IPS-NIHi11 (cell line): ENCODE measurements at regions not wholly inside any gene's neighbourhood (a gene's known extent, or its start where the extent isn't known, plus 50 kb on each side); places are given as distances from the start of the nearest gene placed in this dataset.
A peak's percentile ranks its signal among the peaks of the same experiment; 100 is the strongest.

Experiments
- DNase-seq: peaks from one replicate; pipeline ENCODE4 v3.0.0; 2012; ENCODE audit warnings: mixed read lengths, low spot score

DNA sequence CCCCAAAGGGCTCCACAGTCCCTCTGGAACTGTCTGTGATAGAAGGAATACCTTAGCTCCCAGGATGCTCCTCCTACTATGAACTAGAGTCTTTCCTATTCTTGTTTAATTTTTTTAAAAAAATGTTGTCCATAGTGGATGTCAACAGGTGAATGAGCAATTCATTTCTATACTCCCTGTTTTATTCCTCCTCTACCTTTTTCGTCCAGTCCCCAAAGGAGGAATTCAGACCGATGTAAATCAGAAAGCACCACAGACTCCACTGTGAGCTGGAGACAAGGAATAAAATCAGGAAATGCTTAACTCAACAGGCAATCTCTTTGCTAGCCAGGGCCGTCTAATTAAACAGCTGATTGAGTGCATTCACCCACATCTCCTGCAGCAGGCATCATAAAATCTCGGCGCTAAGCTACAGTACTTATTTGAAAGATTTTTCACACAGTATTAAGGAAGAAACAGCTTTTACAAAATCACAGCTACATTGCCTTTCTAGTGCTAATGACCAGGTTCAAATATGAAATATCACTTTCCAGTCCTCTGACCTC lies 381.6 kb downstream of the SIPA1L2 start:
- no peak for DNase-seq

DNA sequence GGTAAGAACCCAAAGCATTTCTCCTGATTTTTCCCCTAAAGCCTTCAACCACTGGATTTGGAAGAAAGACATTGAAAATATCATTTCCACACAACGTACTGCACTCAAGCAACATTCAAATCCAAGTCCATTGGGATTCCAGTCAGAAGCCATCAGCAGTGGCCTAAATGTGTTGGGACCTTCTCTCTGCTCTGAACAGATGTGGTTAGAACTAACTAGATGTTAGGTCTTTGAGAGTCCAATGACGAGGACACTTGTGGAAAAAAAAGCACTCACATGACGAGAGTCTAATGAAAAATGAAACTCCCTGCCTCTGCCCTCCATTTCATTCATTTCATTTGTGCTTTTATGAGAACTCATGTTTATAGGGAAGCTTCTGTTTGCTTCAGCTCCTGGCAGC lies 382.3 kb downstream of the SIPA1L2 start:
- DNase-seq, result no peak

DNA sequence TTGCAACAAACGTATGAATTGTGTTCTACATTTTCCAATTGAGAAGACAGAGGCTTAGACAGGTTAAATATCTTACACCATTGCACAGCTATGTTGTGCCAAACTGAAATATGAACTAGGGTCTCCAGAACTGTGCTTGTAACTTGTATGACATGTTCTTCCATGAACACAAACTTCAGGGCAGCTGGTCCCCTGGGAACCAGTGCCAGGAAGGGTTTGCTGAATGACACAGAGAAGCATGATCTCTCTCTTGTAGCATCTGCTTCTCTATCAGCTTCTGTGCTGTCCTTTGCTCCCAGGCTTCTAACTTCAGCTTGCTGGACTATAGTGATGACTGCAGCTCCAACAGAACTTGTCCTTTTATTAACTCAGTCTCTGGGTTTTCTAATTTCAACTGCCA lies 385.5 kb downstream of the SIPA1L2 start:
- no peak for DNase-seq

DNA sequence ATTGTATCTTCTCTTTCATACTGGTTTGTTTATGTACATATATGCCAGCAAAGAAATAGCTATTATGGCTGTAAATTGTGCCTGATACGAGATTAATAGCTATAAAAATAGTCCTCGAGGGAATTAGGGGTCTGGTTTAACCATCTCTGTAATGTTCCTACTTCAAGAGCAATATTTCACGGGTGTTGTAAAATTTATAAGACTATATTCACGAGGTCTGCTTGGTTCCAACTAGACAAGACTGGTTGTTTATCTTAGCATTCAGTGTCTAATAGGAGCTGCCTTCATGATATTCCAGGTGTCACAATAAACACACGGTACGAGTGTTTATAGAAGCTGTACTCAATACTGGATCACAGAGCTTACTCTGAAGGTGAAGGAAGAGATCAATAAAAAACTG lies 389.9 kb downstream of the SIPA1L2 start:
- DNase-seq, result no peak

DNA sequence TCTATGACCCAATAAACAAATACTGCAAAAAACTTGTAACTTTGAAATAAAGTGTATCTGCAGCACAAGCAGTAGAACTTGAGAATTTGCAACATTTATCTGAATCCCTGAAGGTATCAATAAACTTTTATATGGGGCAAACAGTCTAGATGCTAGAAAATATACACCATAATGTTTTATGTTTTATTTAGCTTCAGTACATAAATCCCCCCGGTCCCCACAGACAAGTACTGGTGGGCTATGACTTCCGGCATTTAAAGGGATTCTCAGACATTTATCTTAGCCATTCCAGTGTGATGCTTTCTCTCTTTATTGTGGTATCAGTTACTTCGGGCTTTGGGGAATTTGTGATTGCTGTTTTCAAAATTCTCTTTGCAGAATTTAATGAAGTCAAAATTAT lies 390.4 kb downstream of the SIPA1L2 start:
- no peak for DNase-seq

DNA sequence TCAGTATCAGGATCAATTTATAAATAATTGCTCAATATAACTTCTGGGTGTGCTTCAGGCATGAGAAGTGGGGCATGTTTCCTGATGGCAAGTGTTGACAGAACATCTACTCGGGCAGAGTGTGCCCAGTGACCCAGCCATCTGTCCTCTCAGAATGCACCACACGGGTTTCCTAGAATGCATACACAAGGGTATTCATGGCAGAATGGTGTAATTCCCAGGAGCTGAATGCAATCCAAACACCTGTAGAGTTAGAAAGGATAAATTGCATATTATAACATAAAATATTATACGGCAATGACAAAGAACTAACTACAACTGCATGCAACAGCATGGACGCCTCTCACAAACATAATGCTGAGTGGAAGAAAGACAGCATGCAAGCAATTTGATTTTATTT lies 391.9 kb downstream of the SIPA1L2 start:
- DNase-seq, result no peak

DNA sequence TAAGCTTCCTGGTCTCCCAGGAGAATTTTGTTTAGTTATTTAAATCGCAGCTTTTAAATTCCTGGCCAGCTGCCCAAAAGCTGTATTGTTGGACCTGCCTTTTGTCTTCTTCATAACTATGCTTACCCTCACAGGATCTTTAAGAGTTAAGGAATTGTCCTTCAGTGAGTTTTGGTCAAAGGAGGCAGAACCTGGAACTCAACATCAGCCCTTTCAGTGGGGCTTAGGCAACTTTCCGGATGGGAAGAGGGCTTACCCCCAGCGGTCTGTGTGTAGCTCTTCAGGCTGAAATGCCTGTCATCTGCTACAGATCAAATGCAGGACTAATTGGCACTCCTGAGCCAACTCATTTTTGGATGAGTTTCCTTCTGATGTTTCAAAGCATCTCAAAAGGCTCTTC lies 402.6 kb downstream of the SIPA1L2 start:
- DNase-seq, result peak; percentile 17

DNA sequence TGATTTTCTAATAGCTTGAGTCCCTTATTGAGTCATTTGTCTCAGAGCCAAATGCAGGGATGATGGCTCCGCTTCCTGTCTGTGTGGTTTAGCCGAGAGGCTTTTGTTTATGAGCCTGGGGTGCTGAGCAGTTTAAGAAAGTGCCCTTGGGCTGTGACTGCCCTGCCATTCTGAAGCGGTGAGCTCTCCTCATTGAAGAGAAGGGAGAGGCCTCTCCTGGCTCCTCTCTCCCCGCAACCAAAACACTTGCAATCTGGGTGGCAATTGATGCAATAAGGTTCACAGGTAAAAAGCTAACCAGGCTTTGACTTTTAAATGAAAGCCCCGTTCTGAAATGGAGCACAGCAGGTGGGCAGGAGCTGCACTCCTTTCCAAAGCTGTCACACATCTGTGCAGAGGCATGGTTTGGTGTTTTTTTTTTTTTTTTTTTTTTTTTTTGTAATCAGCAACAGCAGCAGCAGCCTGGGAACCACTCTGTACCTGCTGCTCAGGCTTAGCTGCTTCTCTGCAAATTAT lies 403.7 kb downstream of the SIPA1L2 start:
- DNase-seq, result peak; percentile 35

DNA sequence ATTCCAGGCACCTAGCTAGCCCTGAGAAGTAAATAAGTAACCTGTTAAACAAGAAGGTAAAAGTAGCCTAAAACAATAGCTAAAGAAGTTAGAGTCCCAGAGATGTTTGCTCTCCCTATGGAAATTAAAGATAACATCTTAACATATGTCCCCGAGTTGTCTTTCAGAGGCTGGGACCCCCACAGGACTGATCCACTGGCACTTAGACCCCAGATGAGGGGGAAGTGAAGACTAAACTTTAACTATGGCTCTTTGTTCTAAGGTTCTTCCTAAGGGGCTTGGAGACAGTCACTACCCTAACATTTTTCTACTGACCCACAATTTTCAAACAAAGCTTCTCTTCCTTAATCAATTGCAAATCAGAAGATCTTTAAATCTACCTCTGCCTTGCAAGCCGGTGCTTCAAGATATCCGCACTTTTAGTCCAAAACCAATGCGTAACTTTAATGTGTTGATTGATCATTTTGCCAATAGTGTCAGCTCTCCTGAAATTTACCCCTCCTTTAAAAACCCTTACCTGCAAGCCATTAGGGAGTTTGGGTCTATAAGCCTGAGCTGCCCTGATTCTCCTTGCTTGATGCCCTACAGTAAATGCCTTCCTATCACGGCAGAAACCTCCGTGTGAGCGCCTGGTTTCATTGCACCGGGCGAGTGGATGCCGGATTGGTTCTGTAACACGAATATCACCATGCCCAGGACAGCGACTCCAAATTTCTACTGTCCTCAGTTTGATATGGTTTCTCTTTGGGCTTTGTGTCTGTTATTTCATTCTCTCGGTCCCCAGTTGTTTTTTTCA lies 404.4 kb downstream of the SIPA1L2 start:
- no peak for DNase-seq

DNA sequence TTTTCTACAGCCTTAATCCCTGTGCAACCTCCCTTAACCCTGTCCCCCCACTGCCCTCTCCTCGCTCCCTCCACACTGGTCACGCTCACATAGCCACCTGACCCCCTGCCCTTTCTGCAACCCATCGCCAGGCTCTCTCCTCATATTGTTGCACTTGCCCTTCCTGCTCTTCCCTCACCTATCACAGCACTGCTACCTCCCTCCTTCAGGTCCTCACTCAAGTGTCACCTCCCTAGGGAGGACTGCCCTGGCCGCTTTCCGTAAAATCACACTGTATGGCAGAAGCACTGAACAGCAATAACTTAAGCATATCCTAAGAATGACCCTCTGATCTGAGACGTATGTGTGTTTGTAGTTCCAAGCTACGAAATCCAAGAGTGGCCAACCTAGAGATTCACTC lies 406.0 kb downstream of the SIPA1L2 start:
- DNase-seq, result no peak

DNA sequence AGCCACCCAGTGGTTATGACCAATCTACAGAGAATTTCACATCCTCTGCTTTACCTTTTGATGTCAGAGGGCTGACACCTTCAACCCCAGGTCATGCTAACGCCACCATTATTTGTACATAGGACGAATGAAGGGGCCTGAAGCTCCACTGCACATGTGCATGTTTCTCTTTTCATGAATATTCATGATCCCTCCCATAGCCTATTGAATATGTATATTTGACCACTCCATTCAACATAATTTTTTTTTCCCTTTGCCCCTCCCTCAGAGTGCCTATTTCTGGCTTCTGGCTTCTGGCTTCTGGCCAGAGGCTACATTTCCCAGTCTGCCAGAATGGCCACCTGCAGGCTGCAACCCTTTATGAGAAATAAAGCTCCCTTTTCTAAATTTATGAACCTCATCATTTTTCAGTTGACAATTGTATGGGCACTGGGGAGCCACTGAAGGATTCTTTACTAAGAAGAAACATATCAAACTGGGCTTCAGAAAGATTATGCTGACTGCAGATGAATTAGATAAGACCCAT lies 406.7 kb downstream of the SIPA1L2 start:
- DNase-seq, result no peak

DNA sequence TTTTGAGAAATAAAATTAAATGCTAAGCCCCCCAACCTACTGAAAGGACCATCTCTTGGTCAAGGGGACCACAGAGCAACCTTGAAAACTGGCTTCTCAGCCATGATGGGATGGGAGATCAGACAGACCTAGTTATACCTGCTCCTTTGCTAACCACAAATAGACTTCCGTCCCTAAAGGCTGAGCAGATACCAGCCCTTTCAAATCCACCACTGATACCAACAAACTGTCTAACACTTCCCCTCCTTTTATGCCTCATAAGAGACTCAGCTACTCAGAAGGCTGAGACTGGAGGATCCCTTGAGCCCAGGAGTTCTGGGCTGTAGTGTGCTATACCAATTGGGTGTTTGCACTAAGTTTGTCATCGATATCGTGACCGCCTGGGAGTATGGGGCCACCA lies 407.3 kb downstream of the SIPA1L2 start:
- DNase-seq, result no peak

DNA sequence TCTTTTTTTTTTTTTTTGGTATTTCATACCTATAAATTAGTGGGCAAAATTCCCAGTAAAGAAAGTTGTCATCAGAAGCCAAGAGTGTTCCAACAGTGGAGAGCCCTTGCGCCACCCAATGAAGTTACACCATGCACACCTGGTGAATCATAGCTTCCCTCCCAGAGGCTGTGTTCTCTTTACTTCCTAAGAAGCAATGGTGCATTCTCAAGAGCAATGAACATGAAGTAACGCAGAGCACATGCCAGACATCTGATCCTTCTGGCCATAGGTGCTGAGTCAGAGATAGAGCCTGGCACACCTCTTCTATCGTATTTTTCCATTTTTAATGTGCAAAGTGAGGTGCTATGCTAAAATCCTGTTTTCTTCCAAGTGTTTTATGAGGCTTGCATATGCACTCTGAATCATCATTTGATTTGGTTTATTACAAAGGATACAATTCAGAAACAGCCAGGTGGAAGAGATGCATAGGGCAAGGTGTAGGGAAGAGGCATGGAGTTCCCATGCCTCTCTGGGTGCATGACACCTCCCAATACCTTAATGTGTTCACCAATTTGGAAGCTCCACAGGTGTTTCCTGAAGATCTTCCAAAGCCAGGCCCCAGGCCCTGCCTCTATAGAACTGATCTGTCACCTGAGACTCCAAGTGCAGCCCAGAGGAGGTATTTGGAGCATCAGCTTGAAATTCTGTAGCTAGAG lies 408.0 kb downstream of the SIPA1L2 start:
- peak; percentile 28 for DNase-seq

DNA sequence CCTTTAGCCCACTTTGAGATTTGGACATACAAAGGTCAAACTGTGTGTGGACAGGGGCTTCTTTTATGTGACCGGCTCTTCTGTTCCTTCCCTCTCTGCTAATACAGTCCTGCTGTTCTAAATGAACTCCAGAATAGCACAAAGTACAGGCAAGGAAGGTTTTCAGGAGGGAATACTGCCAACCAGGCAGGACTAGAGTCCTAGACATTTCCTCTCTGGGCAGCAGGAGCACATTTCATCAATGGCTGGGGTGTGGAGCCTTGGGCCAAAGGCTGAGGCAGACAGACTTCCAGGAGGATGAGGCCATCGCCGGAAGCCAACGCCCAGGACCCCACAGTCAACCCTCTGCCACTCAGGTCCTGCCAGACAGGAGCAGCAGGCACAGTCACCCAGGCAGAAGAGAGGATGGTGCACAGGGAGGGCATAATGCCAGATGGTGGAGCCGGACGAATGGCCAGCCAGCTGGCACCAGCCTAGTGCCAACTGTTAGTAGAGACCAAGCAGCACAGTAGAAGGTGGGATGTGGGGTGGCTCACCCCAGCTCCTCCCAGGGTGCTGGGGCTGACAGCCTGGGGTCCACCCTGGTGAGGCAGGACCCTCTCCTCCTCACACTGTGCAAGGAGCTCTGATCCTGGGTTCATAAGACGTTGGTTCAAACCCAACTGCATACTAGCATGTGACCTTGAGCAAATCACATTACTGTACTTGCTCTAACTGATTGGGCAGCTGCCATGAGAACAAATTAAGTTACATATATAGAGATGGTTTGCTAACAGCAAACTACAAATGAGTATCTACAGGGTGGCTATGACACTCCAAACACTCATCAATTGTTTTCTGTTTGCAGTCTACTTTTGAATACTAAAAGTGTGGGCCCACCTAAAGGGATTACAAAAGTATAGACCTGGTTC lies 410.7 kb downstream of the SIPA1L2 start:
- DNase-seq, result no peak

DNA sequence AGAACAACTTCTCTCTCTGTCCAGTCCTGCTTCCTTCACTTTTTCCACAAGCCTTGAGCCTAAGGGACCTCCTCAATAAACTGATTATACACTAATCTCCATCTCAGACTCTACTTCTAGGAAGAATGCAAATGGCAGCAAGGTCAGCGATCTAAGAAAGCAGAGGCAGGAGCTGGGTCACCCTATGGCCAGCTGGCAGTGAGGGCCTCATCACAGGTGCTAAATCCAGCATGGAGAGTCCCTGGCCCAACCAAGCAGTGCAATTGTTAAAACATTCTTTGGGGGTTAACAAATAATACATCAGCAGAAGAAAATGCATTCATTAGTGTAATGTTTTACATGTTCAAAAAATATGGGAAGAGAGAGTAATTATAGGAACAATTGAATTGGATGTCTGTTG lies 416.0 kb downstream of the SIPA1L2 start:
- DNase-seq, result no peak

DNA sequence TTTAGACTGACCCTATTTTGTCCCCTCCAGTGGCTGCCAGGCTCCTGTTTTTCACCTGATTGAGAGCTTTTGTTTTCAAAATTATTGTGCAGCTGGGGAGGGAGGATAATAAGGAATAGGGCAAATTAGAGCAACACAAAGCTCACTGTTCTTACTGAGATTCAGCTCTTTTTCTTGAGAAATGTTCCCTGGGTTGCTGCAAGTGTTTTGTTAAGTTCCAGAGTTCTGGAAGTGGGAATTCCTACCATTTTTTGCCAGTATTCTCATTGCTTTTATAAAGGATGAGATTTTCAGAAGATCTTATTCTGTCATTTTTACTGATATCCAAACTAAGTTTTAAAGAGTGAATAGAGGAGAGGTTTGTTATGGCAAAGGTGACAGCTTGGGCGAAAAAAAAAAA lies 417.7 kb downstream of the SIPA1L2 start:
- no peak for DNase-seq

DNA sequence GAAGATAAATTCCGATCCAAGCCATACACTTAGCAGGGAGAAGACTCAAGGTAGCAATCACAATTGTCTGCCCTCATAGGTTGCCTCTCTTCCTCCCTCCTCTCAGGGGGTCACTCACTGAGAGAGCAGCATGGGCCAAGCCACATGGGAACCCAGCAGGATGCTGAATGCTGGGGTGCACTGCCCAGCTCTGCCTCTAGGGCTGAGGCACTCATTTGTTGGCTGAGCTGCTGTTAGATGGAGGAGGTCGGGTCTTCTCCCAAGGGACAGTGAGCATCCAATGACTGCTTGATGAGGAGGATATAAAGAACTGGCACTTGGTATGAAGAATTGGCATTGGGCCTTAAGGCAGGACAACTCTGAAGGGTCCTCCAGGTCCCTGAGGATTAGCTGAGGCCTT lies 418.8 kb downstream of the SIPA1L2 start:
- DNase-seq, result peak; percentile 63

DNA sequence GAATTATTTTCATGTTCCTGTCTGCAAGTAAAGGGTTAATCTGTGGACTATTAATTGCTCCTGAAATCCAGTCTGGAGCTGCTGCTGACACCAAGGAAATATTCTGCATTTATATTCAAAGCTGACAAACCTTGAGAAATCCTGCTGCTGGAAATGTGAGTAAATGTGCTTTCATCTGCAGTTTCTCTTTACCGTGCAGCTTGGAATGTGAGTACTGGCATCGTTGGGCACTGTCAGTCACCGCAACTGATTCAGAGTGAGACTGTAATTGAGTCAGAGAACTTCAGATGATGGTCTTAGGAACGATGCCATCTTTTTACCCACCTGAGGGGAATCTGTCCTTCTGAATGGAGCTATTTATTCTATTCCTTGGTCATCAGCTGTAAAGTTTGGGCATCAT lies 420.6 kb downstream of the SIPA1L2 start:
- DNase-seq, result no peak

DNA sequence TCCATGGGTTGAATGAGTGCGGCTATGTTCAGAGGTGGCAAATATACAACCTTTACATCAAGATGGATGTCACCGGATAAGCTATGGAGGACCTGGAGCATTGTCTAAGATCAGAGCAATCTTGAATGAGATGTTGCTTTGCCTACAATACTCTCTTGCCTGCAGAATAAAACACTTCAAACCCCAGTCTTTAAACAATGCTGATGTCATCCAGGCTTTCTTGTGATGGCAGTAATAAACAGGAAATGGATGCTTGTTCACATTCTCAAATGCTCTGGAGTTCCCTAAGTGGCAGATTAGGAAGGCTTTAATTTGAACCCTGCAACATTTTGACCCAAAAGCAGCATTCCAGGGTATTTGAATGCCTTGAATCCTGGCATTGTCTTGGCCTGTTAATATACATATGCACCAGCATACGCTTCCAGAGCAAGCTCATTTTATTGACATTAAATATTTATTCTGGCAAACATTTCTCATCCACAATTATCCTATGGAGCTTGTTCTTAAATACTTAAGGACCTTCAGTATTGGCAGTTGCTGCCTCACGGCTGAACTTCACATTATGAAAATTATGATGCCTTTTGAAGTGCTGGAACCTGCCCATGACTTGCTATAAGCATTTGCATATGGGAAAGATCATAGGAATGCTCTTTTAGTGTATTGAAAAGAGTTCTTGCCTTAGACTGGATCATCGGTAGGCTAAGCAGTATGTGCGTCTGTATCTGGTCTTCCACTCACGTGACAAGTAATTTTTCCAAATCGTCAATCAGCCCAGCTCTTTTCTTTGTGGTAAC lies 422.7 kb downstream of the SIPA1L2 start:
- no peak for DNase-seq

DNA sequence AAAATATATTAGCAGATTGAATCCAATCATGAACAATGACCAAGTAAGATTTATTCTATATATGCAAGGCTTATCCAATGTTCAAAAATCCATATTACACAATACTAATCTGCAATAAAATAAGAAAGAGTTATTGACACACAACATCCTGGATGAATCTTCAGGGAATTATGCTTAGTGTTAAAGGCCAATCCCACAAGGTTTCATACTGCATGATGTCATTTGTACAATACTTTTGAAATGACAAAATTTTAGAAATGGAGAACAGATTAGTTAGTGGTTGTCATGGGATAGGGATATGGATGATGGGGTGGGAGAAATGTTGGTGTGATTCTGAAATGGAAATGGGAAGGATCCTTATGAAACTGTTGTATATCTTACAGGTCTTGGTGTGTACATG lies 425.7 kb downstream of the SIPA1L2 start:
- no peak for DNase-seq

DNA sequence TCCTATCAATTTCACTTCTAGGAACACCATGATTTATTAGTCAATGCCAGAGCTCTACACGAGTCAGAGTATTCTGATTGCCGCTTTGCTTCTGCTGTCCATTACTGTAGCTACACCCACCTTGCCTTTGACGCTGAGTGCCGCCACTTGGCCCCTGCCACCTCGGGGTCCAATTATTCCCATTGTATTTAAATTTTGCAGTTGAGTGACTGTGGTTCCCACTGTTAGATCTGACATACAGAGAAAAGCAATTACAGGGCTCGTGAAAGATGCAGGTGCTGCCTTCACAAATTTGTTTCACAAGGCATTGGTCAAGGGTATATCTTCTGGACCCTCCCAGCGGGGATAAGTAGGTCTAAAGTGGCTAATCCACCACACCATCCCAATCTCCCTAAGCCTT lies 428.9 kb downstream of the SIPA1L2 start:
- no peak for DNase-seq
